Ishikawa (cell line): ENCODE measurements at regions not wholly inside any gene's neighbourhood (a gene's known extent, or its start where the extent isn't known, plus 50 kb on each side); places are given as distances from the start of the nearest gene placed in this dataset.

Source experiments
- CEBPB ChIP-seq: IDR thresholded peaks from 2 replicates; pipeline ENCODE4 v1.6.1; 2012
- TAF1 ChIP-seq: IDR thresholded peaks from 2 replicates; pipeline ENCODE4 v1.6.1; 2012; ENCODE audit warnings: low read depth, mild to moderate bottlenecking
- YY1 ChIP-seq: IDR thresholded peaks from 2 replicates; pipeline ENCODE4 v1.6.1; 2012; ENCODE audit warnings: low read depth

DNA sequence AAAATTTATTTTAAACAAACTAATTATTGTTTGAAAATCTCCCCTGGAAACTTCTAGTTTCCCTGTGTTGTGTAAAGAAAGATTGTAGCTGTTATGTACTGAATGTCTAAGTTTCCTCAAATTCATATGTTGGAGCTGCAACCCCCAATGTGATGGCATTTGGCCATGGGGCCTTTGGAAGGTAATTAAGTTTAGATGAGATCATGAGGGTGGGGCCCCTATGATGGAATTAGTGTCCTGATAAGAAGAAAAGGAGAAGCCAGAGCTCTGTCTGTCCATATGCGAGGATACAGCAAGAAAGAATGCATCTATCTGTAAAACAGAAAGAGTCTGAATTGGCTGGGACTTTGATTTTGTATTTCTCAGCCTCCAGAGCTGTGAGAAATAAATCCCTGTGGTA is 179.5 kb downstream of the STK31 start:
- TF ChIP-seq YY1, result no peak
- TF ChIP-seq CEBPB, result no peak
- no peak for TF ChIP-seq TAF1
